NCI-H2081 (cell line): ENCODE measurements at regions not wholly inside any gene's neighbourhood (a gene's known extent, or its start where the extent isn't known, plus 50 kb on each side); places are given as distances from the start of the nearest gene placed in this dataset.
"Not testable (repeated sequence)": the region's sequence is repeated elsewhere in the genome, so short reads cannot be mapped to it uniquely, and the experiment has no call there.

Experiments
- DNase-seq, 2 experiments: peaks; one replicate each; lab custom pipeline; 2025; lab: John Stamatoyannopoulos, UW

- DNase-seq = not testable (repeated sequence)
Observed at GRCh38 chr17:21470422-21470821, 94.3 kb downstream of the KCNJ12 start.

DNA sequence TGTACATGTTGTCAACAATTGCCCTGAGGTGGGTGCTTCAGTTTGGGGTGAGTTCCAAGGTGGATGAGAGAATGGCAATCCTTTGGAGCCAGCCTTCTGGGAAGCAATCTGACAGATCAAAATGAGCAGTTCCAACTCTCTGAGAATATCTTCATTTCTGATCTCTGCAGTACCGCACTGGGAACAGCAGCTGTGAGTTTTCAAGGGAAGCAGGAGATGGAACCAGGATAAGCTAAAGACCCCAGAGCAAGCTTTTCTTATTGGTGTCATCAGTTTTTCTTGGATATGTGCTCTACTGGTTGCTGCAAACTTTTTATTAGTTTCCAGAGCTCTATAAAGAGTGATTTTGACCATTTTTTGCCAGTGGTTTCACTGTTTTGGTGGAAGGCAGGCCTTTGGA lies 94.7 kb downstream of the KCNJ12 start:
- no peak for DNase-seq

DNA sequence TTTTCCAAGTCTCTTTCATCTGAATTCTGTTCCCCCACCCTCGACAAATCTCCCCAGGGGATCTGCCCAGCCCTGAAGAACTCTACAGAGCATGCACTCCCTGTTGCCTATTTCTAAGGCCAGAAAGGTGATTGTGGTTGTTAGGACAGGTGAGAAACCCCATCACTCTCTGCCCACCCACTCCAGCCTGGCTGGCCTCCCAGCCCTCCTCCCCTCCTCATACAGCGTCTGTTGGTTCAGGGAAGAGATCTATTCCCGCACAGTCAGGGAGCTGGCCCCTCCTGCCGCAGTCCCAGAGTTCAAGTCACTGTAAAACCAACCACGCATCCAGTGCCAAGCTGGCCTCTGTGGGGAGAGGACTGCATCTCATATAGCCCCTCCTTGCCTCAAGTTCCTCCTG lies 98.7 kb downstream of the KCNJ12 start:
- no peak for DNase-seq

- no peak for DNase-seq
Observed at GRCh38 chr17:21475571-21475970, 99.4 kb downstream of the KCNJ12 start.

DNA sequence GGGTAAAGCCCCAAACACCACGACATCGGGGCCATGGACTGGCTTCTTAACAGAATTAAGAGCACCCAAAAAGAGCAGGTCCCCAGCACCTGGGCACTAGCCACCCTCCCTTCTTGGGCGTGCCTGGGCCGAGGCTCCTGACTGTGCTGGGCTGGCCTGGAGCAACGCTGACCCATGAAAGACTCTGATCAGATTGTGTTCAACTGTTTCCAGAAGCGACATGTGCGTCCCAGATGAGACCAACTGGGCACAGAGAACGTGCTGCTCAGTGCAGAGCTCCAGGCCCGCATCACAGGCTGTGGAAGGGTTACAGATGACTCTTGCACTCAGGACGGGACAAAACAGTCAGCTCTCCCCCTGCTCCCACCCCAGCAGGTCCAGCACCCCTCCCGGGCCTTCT lies 100.7 kb downstream of the KCNJ12 start:
- DNase-seq = no peak

- DNase-seq = no peak
Observed at GRCh38 chr17:21482189-21482865, 106.2 kb downstream of the KCNJ12 start.

GRCh38 chr17:21488043-21488442 lies 111.9 kb downstream of the KCNJ12 start:
- DNase-seq = not testable (repeated sequence)

DNA sequence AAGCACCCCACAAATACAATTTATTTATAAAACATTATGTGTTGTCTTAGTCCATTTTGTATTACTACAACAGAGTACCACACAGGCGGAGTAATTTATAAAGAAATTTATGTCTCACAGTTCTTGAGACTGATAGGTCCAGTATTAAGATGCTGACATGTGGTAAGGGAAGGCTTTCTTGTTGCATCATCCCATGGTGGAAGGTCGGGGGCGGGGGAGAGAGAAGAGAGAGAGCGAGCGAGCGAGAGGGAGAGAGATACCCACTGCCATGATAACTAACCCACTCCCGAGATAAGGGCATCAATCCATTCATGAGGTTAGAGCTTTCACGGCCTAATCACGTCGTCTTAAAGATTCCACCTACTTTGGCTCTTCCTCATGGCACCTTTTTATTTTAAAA lies 117.8 kb downstream of the KCNJ12 start:
- DNase-seq = no peak

DNA sequence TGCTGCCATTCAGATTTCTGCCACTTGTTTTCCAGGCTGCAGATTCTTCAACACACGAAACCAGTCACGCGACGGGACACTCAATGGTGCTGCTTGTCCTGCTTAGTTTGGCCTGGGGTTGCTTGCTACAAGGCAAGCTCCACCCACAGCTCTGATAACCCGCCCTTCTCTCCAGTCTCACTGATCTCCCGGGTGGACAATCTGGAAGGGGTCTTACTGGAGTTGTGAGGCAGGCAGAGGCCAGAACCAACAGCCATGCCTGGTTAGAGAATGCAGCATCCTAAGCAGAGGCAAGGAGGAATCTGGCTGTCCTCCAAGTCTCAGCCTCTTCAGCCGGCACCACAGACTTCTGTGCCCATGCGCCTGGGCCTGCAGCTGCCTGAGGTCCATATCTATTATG lies 119.1 kb downstream of the KCNJ12 start:
- DNase-seq = no peak

DNA sequence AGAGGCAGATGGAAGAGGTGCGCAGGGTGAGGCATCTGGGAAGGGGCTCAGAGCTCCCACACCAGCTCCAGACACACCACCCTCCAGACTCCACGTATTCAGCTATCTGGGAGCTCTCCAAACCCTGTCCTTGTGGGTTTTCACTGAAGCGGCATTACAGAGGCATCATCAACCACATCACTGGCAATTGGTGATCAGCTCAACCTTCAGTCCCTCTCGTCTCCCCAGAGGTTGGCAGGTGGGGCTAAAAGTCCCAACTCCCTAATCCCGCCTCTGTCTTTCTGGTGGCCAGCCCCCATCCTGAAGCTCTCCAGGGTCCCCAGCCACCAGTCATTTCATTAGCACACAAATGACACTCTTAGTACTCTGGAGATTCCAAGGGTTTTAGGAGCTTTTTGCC lies 123.9 kb downstream of the KCNJ12 start:
- DNase-seq = no peak

DNA sequence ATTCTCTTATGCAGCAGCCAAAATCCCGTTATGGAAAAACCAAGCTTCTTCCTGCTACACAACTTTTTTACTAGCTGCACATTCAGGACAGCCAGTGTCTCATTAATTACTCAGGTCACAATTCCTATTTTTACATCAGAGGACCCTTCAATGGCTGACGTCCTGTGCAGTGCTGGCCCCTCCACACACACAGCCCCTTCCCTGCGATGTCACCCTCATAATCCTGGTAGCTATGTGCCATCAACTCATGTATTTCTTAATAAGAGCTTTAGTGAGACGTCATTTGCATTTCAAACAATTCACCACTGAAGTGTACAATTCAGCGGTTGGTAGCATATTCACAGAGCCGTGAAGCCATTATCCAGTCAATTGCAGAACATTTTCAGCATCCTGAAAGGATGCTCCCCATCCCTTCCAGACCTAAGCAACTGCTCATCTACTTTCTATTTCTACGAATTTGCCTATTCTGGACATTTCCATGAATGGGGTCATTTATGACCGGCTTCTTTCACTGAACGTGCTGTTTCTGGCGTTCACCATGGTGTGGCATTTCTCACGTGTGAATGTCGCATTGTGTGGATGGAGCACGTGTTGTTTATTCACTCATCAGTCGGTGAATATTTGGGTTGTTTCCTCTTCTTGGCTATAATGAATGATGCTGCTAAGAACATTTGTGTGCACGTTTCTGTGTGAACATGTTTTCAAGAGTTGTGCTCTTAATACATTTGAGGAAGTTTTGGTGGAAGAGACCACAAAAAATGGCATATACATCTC lies 126.0 kb downstream of the KCNJ12 start:
- DNase-seq = not testable (repeated sequence)

- no peak for DNase-seq
Observed at GRCh38 chr17:21505819-21506815, 130.0 kb downstream of the KCNJ12 start.

- not testable (repeated sequence) for DNase-seq
Observed at GRCh38 chr17:21507806-21508205, 131.6 kb downstream of the KCNJ12 start.

GRCh38 chr17:21508211-21508610 lies 132.1 kb downstream of the KCNJ12 start:
- no peak for DNase-seq

DNA sequence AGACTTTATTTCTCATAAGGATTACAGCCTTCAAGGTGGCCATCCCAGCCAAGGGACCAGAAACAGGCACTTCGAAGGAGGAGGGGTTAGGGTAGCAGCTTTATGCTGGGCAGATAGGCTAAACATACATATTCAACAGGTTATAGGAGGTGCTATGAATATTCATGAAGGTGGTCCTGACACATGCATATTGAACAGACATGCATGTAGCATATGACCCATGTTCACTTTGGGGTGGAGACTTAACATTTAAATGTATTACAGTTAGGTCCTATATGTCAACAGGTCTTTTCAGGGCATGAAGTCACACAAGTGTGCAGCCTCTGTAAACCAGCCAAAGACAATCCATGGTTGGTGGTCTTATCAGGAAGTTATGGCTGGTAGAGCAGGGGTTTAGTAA lies 133.2 kb downstream of the KCNJ12 start:
- DNase-seq = not testable (repeated sequence)

DNA sequence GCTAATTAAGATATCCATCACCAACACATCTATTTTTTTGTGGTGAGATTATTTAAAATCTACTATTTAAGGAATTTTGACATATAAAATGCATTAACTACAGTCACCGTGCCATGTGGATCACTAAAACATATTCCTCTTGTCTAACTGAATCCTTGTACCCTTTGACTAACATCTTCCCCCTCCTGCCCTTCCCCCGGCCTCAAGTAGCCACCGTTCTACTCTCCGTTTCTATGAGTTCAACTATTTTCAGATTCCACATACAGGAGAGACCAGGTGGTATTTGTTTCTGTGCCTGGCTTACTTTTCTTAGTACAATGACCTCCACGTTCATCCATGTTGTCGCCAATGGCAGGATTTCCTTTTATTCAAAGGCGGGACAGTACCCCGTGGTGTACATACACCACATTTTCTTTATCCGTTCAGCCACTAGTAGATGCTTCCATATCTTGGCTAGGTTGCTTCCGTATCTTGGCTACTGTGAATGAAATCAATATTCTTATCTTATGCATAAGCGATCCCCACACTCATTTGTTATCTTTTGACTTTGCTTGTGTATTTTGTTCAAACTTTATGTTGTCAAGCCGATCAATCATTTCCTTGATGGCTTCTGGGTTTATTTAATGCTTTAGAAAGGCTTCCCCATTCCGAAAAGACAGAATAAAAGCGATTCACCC lies 134.7 kb downstream of the KCNJ12 start:
- DNase-seq = no peak

DNA sequence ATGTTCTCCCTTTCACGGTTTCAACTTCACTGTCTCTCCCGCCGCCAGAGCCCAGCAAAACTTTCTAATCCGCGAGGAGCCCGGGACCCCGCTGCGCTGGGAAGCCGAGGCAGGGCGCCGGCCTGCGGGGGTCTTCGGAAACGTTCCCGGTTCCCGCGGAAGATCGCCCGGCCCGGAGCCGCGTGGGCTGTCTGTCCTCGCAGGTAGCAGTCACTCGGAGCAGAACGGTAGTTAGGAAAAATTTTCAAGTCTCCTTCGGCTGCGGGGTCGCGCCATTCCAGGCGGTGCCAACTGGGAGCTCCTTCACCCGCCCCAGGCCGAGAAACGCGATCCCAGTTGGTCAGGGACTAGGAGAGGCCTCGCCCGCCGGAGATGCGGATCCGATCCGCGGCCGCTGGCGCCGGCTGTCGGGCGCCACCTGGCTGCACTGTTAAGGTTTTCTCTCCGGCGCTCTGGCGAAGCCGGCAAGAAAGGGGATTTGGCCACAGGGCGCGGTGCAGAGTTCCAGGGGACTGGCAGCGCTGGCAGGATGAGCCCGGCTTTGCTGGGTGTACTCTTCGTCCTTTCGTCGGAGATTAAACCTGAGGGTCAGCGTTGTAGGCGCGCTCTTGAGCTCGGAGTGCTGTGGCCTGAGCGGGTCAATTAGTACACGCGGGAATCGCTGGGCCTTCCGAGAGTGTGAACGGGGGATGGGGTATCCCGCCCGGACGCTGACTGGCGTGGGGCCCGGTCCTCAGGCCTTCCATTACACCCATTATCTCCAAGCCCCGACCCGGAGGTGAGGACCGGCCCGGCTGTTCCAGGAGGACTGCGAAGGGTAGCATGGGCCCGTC lies 135.4 kb downstream of the KCNJ12 start:
- DNase-seq = peak; percentile 63 to 72

- no peak for DNase-seq
Observed at GRCh38 chr17:21512307-21513011, 136.3 kb downstream of the KCNJ12 start.

DNA sequence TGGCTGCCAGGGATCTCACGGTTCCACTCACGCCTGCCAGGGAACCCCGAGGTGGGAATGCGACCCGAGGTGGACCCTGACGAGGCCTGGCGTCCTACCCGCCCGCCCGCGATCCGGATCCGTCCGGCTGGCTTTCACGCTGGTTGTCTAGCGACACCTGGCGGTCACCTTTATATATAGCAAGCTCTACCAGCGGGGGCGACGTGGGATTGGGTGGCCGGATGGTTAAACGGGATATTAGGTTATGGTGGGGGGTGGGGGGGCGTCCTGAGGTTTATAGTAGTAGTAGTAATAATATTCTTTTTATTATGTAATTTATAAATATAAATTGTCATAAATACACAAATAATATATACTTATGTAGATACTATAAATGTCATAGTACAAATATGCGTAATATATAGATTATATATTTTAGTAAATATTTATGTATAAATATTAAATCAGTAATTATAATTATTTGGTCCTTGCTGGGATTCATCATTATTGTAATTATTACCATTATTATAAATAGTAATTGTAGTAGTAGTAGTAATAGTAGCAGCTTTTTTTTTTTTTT lies 136.9 kb downstream of the KCNJ12 start:
- DNase-seq = peak; percentile 54 to 68

GRCh38 chr17:21514567-21514966 lies 138.4 kb downstream of the KCNJ12 start:
- not testable (repeated sequence) for DNase-seq
